ENCODE measurements at regions not wholly inside any gene's neighbourhood (a gene's known extent, or its start where the extent isn't known, plus 50 kb on each side); places are given as distances from the start of the nearest gene placed in this dataset.
"Not testable (repeated sequence)": the region's sequence is repeated elsewhere in the genome, so short reads cannot be mapped to it uniquely, and the experiment has no call there.

DNA sequence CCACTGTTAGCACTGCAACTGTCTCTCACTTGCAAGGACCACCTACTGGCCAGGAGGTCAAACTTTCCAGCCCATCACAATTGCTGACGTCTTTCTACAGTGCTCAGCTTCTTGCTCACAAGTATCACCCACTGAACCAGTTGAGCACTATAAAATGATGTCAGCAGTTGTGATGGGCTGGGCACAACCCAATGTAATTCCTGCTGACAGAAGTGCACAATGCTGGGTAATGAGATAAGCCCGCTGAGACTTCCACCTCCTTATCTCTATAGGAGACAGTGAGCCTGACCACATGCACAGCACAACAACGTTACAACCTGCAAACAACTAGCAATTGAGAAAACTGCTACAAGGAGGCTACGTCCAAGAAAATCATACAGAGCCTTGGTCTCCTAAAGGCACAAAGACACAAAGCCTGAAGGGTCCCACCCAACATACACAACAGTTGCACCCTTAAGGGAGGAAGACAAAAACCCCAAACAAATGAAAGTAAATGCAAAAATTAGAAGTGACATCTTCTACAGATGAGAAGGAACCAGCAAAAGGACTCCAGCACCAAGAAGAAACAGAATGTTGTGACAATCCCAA is 273.2 kb downstream of the LIG4 start:
- DNase-seq (ENCODE audit: extremely low read depth in 1 of 11, low read depth in 9 of 11, low spot score in 4 of 11), result no peak

DNA sequence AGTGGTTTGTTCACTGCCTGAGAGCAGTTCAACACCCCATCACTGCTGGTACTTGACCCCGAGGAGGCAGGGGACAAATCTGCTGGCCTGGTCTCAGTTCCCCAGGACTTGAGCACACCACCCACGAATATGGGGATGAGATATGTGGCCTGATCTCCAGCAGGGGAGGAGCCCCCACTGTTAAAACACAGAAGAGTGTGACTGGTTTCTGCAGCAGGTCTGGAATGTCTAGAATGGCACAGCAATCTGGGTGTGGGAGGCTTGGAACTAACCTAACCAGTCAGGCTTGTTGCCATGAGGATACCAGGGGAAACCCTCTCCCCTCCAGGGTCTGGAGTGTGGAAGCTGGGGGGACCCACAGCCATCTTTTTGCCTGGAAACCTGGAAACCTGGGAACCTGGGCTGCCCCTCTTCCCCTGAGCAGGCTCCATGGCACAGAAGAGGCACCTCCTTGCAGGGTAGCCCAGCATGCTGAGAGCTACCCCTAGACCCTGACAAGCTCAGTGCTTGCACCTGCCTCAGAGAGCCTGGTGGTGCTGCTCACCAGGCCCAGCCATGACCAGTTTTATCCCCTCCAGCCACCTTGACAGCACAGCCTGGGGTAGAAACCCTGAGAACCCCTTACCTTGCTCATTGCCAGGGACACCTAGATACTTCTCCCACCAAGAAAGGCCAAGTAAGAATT is 273.8 kb downstream of the LIG4 start:
- no peak for DNase-seq (ENCODE audit: extremely low read depth in 1 of 11, low read depth in 9 of 11, low spot score in 4 of 11)

DNA sequence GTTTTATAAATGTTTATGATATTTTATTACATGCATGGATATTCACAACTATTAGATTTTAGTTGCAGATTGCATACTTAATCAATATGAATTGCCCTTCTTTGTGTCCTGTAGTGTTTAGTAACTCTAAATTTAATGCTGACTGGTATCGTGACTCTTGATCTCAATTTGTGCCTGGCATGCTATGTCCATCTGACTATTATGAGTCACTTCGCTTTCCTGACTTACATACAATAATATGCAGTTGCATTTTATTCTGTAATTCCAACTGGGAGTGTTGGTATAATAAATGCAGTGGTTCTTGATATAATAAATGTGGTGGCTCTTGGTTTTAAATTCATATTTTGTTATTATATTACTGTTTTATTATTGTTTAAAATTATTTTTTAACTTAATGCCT is 277.5 kb downstream of the LIG4 start:
- DNase-seq (ENCODE audit: extremely low read depth in 1 of 11, low read depth in 9 of 11, low spot score in 4 of 11), result no peak

DNA sequence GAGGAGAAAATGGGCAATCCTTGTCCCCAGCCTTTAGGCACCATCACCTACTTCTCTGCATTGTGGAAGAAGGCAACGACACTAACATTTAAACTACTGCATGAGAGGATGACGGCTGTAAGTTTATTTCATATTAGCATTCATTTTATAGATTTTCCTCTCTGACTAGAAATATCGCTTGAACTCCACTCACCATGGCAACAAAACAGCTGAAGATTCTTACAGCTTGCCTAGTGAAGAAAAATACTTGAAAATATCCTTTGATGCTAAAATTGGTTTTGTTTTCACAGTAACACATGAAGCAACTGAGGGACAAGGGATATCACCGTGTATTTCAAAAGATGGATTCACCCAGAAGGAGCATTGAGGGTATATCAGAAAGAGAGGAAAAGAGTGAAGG is 284.3 kb downstream of the LIG4 start:
- no peak for DNase-seq (ENCODE audit: extremely low read depth in 1 of 11, low read depth in 9 of 11, low spot score in 4 of 11)

DNA sequence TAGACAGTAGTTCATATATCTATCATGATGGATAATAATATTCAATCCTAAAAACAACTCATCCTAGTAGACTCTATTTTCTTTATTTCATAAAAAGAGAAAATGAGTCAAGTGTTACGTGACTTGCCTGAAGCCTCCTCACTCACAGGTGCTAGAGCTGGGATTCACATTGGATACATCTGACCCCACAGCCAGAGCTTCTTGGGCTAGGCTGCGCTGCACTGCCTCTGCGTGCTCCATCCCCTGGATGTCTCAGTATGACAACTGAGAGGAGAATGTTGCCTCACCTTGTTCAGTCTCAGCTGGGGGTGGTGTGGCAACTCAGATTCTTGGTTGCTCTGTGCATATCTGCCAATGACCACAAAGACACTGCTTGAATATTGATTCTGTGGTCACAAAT is 286.6 kb downstream of the LIG4 start:
- no peak for DNase-seq (ENCODE audit: extremely low read depth in 1 of 11, low read depth in 9 of 11, low spot score in 4 of 11)

DNA sequence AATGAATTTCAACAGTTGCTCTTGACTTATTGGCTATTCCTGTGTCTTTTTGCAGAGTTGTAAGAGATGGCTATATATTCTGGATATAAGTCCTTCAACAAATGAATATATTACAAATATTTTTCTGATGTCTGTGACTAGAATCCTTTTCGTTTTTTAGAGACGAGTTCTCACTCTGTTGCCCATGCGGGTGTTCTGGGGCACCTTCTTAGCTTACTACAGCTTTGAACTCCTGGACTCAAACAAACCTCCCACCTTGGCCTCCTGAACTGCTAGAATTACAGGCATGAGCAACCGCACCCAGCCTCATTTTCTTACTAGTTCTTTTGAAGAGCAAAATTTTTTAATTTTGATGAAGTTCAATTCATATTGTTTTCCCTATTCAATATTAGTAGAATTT is 287.8 kb downstream of the LIG4 start:
- DNase-seq (ENCODE audit: extremely low read depth in 1 of 11, low read depth in 9 of 11, low spot score in 4 of 11), result no peak

DNA sequence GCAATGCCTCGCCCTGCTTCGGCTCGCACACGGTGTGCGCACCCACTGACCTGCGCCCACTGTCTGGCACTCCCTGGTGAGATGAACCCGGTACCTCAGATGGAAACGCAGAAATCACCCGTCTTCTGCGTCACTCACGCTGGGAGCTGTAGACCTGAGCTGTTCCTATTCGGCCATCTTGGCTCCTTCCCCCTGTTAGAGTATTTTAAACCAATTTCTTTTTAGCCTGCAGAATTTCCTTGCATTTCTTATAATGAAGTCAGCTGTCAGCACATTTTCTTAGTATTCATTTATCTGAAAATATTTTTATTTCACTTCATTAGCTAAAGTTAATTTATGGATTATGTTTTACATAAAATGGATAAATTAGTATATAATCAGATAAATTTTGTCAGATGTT is 288.8 kb downstream of the LIG4 start:
- not testable (repeated sequence) for DNase-seq (ENCODE audit: extremely low read depth in 1 of 11, low read depth in 9 of 11, low spot score in 4 of 11)

DNA sequence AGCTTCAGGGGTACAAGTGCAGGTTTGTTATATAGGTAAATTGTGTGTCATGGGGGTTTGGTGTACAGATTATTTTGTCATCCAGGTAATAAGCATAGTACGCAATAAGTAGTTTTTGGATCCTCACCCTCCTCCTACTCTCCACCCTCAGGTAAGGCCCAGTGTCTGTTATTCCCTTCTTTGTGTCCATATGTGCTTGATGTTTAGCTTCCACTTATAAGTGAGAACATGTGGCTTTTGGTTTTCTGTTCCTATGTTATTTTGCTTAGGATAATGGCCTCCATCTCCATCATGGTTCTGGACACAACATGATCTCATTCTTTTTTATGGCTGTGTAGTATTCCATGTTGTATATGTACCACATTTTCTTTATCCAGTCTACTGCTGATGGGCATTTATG is 298.4 kb downstream of the LIG4 start:
- not testable (repeated sequence) for DNase-seq (ENCODE audit: extremely low read depth in 1 of 11, low read depth in 9 of 11, low spot score in 4 of 11)

DNA sequence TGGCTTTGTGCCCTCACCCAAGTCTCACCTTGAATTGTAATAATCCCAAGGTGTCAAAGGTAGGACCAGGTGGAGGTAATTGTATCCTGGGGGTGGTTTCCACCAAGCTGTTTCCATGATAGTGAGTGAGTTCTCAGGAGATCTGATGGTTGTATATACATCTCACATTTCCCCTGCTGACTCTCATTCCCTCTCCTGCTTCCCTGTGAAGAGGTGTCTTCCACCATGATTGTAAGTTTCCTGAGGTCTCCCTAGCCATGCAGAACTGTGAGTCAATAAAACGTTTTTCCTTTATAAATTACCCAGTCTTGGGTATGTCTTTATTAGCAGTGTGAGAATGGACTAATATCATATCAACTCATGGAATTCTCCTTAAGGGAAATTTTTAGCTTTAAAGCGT is 302.6 kb downstream of the LIG4 start:
- no peak for DNase-seq (ENCODE audit: extremely low read depth in 1 of 11, low read depth in 9 of 11, low spot score in 4 of 11)

DNA sequence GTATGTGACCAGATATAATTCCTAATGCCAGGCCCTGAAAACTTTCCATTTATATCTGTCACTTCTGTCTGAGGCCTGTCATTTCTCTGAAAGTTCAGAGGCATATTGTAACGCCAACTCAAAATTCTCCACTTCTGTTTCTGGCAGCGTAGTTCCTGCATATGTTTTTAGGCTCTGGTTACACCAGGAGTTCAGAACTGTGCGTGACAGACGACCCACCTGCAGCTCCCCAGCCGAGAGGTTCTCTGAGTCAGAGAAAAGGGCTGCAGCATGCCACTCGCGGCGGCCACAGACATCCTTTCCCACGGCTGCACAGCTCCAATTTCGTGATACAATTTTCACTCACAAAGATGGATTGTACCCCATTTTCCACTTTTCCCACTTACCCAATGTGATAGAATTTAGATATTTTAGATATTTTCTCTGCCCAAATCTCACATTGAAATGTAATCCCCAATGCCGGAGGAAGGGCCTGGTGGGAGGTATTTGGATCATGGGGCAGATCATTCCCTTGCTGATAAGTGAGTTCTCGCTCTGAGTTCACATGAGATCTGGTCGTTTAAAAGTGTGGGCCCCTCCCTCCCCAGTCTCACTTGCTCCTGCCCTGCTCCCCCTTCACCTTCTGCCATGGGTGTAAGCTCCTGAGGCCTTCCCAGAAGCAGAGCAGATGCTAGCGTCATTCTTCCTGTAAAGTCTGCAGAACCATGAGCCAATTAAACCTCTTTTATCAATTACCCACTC is 308.1 kb downstream of the LIG4 start:
- DNase-seq (ENCODE audit: extremely low read depth in 1 of 11, low read depth in 9 of 11, low spot score in 4 of 11), result no peak

DNA sequence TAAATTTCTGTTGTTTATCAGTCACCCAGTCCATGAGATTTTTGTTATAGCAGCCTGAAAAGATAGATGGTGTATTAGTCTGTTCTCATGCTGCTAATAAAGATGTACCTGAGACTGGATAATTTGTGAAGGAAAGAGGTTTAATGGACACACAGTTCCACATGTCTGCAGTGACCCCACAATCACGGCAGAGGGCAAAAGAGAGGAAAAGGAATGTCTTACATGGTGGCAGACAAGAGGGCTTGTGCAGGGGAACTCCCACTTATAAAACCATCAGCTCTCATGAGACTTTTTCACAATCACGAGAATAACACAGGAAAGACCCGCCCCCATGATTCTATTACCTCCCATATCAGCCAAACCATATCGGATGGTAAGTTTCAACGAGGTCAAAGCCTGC is 309.2 kb downstream of the LIG4 start:
- DNase-seq (ENCODE audit: extremely low read depth in 1 of 11, low read depth in 9 of 11, low spot score in 4 of 11), result no peak

DNA sequence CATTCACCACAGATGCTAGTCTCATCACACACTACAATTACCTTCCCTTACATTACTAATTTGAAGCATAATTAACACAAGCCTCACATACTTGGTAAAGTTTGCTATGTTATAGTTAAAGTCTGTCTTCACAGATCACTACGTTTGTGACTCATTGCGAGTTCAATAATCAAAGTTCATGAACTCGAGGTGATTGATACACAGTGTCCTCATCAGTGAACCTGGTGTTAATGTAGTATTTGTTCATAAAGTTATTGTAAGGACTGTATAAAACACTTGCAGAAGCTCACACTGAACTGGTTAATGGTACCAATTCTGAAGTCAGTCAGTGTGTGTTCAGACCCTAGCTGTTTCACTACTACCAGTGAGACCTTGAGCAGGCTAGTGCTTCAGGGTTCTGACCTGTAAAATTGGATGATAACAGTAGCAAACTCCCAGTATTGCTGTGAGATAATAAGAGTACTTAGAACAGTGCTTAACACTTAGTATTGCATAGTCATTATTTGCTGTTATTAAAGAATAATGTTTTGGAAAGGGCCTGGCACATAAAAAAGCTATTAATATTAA is 313.3 kb downstream of the LIG4 start:
- no peak for DNase-seq (ENCODE audit: extremely low read depth in 1 of 11, low read depth in 9 of 11, low spot score in 4 of 11)

DNA sequence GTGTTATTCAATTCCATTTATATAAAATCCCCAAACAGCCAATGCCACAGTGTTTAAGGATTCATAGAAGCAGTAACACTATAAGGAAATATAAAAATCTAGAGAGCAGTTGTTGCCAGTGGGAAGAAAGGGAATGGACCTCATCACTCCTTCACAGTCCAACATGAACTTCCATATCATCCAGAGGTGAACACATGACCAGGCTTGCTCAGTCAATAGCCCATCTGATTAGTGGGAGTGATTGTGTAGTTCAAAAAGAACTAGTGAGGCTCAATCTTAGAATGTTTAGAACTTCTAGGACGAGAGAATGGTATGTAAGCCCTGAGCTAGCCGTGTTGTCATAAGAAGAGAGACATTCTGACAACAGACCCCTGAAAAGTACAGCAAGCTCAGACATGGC is 314.1 kb downstream of the LIG4 start:
- no peak for DNase-seq (ENCODE audit: extremely low read depth in 1 of 11, low read depth in 9 of 11, low spot score in 4 of 11)

DNA sequence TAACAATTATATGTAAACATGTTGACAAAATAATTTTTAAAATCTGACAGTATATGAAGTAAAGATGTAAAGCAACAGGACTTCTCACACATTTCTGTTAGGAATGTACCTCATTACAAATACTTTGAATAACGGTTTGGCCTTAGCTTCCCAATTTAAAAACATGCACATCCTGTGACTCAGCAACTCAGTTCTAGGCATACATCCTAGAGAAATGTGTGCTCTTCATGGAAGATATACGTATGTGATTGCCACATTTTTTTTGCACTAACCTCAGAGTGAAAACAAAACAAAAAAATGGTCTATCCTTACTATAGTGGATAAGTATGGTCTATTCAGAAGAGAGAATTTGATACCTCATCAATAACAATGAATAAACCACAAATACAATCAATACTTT is 314.6 kb downstream of the LIG4 start:
- DNase-seq (ENCODE audit: extremely low read depth in 1 of 11, low read depth in 9 of 11, low spot score in 4 of 11), result no peak

DNA sequence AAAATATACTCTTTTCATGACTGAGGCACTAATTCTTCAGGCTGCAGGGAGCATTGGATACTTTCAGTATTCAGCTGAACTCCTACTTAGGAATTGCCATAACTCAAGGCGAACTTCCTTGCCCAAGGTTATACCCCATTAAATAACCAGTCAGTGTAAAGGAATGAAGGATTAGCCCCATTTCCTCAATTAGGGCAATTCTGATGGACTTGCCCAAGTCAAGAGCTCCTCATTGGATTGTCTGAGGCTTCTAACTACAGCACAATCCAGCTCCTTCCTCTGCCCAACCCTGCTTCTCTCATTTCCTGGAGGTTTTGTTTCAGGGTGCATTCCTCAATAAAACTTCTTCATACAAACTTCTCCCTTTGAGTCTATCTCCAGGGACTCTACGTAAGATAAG is 329.2 kb downstream of the LIG4 start:
- no peak for DNase-seq (ENCODE audit: extremely low read depth in 1 of 11, low read depth in 9 of 11, low spot score in 4 of 11)

DNA sequence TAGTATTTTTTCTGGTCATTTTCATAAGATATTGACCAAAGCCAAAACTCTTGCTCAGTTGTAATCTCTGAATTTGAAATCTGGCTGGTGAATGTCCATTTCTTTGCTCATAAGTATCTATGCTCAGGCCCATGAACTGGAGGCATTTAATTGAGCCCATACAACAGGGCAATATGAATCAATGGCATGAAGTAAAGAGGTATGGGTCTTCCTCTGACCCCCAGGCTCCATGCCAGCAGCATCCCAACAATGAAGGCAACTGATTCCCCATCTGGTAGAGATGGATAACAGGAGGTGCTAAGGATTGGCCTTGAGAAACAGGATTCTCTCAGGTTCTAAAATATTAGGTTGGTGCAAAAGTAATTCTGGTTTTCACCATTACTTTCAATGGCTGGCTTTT is 330.8 kb downstream of the LIG4 start:
- no peak for DNase-seq (ENCODE audit: extremely low read depth in 1 of 11, low read depth in 9 of 11, low spot score in 4 of 11)

DNA sequence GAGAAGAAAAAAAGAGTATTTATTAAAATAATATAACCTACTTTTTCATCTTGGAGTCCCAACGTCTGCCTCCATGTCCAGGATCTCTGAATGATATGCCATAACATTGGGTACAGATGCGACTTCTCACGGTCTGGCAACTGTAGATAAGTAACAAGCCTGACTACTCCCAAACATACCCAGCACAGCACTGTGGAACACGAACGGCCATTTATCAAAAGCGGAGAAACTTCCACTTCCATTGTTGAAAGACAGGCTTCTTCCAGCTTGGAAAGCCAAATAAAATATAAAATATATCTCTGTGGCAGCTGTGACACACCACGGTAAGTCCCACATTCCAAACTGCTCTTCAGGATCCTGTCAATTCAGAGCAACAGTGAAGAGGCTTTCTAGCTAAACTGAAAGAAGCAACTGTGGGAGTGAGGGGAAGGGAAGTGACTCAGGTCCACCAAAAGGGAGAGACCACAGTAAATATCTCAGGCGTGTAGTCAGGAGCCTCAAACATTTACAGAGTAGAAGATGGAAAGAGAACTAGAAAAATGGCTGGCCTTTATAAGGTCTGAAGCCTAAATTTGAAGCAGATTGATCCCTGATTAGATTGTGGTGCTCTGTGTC is 331.7 kb downstream of the LIG4 start:
- DNase-seq (ENCODE audit: extremely low read depth in 1 of 11, low read depth in 9 of 11, low spot score in 4 of 11), result no peak

DNA sequence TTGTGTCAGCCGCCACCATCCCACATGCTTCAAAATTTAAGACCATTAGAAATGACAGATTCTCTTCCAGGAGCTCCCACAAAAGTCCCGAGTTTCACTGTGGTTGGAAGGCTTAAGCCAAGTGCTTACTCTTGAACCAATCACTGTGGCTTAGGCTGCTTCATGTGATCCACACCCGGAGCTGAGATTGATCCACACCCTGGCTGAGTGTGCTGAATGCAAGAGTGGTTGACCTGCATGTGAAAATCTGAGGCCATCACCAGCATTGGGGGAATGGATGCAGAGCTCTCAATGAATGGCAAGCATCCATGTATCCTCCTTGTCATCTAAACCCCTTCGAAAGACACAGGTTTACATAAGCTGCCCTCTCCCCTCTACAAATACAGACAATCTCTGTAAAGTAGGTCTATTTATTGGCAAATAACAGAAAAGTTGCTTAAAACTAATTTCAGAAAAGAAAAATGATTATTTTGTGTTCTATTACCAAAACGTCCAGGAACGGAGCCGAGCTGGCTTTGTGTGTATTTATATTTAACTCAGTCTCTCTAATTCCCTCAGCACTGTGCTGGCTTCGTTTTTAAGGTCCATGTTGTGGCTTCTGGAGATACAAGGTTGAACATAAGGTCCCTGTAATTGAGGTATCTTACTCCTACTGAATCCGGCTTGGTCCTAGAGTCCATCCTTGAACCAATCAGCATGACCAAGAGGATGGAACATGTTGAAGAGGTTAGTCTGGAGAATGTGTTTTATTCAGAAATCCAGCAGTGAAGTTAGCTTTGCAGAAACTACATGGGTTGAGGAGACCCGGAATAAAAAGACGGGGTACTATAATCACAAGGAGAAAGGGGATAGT is 332.4 kb downstream of the LIG4 start:
- DNase-seq (ENCODE audit: extremely low read depth in 1 of 11, low read depth in 9 of 11, low spot score in 4 of 11), result no peak

DNA sequence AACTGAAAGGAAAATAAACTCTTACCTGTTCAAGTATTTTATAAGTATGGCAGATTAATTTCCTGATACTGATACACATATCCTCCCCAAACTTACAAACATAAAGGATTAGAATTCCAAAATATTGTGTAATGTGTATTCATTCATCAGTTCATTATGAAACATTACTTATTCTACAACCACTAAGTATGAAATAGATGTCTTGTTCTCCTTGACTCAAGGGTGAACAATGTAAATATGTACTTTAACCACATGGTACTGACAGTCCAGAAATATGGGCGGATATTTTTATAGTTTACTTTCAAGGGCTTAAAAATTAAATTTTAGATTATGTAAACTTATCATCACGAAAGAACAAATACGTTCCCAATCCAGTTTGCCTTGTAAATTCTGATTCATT is 334.0 kb downstream of the LIG4 start:
- DNase-seq (ENCODE audit: extremely low read depth in 1 of 11, low read depth in 9 of 11, low spot score in 4 of 11), result no peak
